ENCODE measurements at regions not wholly inside any gene's neighbourhood (a gene's known extent, or its start where the extent isn't known, plus 50 kb on each side); places are given as distances from the start of the nearest gene placed in this dataset.

DNA sequence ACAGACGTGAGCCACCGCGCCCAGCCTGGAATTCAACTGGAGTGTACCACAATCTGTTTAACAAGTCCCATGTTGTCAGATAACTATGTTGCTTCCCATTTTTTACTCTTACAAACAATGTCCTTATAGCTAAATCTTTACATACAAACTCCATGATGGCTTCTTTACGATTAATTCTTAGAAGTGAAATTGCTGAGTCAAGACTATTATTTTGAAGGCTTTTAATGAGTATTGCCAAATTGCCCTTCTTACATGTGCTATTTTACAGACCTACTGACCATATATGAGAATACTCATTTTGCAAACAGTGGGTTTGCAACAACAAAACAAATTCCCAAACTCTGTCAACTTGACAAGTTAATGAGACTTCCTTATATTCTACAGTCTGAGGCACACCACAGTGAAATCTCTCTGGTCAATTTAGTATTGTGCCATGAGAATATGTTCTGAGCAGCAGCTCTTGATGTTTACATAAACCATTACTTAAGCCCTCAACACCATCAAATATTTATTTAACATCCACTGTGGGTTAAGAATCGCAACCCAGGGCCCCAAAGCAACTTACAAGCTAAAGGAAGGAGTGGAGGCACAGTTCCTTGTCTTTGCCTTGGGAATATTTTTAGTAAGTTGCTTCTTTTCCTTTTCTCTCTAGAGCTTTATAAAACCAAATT lies 128.5 kb downstream of the SPRY1 start:
- intact Hi-C loops (cut with micrococcal nuclease), result no loop called here
- no peak for DNase-seq
- TF ChIP-seq, protein P1, sequence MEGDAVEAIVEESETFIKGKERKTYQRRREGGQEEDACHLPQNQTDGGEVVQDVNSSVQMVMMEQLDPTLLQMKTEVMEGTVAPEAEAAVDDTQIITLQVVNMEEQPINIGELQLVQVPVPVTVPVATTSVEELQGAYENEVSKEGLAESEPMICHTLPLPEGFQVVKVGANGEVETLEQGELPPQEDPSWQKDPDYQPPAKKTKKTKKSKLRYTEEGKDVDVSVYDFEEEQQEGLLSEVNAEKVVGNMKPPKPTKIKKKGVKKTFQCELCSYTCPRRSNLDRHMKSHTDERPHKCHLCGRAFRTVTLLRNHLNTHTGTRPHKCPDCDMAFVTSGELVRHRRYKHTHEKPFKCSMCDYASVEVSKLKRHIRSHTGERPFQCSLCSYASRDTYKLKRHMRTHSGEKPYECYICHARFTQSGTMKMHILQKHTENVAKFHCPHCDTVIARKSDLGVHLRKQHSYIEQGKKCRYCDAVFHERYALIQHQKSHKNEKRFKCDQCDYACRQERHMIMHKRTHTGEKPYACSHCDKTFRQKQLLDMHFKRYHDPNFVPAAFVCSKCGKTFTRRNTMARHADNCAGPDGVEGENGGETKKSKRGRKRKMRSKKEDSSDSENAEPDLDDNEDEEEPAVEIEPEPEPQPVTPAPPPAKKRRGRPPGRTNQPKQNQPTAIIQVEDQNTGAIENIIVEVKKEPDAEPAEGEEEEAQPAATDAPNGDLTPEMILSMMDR (IDR thresholded peaks at IDR 0.05; ENCODE audit: borderline replicate concordance), result no peak

DNA sequence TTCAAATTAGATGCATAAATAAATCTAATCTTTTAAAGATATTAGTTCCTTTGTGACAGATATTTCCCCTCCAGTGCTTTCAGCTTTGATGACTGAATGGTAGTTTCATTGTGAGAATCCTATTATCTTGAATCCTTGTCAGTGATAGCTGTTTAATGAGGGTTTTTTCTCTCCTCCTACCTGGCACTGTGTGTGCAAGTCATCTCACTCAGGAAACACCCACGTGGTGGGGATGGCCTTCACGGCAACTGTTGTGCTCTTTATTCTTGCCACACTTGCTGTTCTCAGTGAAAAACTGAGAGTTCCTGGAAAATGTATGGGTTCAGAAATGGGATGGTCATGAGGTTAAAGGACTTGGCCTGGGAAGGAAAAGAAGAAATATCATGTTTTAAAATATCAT lies 129.9 kb downstream of the SPRY1 start:
- no peak overlapping the region for H3K4me3 ChIP-seq
- TF ChIP-seq, protein P1 (IDR thresholded peaks at IDR 0.05; ENCODE audit: borderline replicate concordance), result no peak
- no peak for DNase-seq
- intact Hi-C loops (cut with micrococcal nuclease), result no loop called here
- H3K9me3 ChIP-seq (replicated peaks), result no peaks in the 10 kb centered on the region
- H3K27me3 ChIP-seq (ENCODE audit: low read depth), result no peaks in the 10 kb centered on the region
- H3K27ac ChIP-seq (replicated peaks), result no peak overlapping the region
- H3K4me1 ChIP-seq, result no peaks in the 10 kb centered on the region
- H3K36me3 ChIP-seq, result no peaks in the 10 kb centered on the region

More for the DNA sequence above, 128.5 kb downstream of the SPRY1 start:
- Histone ChIP-seq H3K4me1 (no peaks in the 10 kb centered on the region), H3K9me3 (replicated peaks) (no peaks in the 10 kb centered on the region), H3K27ac (replicated peaks) (no peak overlapping the region), H3K27me3 (ENCODE audit: low read depth) (no peaks in the 10 kb centered on the region), H3K36me3 (no peaks in the 10 kb centered on the region), H3K4me3 (no peak overlapping the region)

DNA sequence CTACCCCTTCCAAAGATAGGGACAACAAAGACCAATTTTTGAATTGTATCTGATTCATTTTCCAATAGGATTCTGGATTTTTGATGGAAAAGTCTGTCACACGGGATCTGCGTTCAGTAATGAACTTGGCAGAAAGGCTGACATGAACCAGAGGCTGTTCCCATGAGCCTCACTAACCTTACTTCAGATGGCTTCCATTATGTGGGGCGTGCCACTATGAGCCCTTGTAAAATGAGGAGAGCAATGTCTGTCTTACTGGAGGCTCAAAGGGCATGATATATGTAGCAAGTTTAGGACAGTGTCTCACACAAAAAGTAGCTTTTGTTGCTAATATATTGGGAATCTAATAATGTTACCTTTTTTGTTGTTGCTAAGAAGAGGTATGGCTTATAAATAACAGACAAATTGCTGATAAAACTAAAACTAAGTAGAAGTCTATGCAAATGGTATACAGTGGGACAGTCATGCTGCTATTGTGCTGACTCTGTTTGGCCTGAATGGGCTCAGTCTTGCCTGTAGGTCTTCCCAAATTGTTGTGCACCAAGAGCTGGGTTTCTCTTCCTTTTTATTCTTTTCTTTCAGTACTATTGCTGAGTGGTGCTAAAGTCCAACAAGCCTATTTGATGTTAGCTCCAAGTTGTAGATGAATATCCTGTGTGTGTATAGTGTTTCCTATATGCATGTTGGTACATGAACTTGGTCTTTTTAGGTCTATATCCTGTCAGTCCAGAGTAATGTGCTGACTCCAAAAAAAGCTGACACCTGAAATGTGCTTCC lies 132.1 kb downstream of the SPRY1 start:
- TF ChIP-seq, protein P1 (IDR thresholded peaks at IDR 0.05; ENCODE audit: borderline replicate concordance), result no peak
- Histone ChIP-seq H3K27ac (replicated peaks) (no peak overlapping the region), H3K27me3 (ENCODE audit: low read depth) (no peaks in the 10 kb centered on the region)

DNA sequence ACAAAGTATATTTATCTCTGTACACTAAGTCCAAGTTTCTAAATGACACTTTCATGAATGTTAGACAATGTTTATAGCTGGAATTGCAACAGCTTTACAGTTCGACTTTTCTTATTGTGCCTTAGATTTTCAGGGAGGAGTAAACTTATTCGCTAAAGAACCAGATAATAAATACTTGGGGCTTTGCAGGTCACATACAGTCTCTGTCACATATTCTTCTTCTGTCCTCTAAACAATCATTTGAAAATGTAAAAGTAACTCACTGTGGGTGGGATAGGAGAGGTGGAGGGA lies 132.6 kb downstream of the SPRY1 start:
- Histone ChIP-seq H3K36me3 (no peaks in the 10 kb centered on the region), H3K27ac (replicated peaks) (no peak overlapping the region), H3K9me3 (replicated peaks) (peaks cover 10% of the 10 kb centered on the region), H3K4me3 (no peak overlapping the region), H3K4me1 (no peaks in the 10 kb centered on the region), H3K27me3 (ENCODE audit: low read depth) (no peaks in the 10 kb centered on the region)
- no peak for DNase-seq
- intact Hi-C loops (cut with micrococcal nuclease), result no loop called here
- TF ChIP-seq, protein P1 (IDR thresholded peaks at IDR 0.05; ENCODE audit: borderline replicate concordance), result no peak

More for the DNA sequence above, 132.1 kb downstream of the SPRY1 start:
- H3K9me3 ChIP-seq (replicated peaks), result peaks cover 5% of the 10 kb centered on the region
- no peak overlapping the region for H3K4me3 ChIP-seq
- DNase-seq, result no peak
- intact Hi-C loops (cut with micrococcal nuclease), result no loop called here
- H3K36me3 ChIP-seq, result no peaks in the 10 kb centered on the region
- H3K4me1 ChIP-seq, result no peaks in the 10 kb centered on the region

DNA sequence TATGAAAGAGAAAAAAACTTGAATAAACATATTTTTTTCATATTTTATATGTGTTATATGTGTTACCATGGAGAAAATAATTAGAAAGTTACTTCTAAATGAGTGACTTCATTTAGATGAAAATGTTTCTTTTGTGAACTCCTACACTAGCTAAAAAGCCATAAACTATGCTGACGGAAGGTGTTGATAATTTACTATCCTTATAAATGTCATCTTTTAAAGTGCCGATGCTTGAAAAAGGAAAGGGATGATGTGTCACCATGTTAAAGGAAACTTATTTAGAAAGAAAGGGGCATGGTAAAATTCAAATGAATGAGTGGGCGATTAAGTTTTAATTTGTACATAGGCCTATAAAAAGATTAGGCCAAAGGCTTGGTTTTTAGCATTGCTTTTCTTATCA lies 133.8 kb downstream of the SPRY1 start:
- H3K27me3 ChIP-seq (ENCODE audit: low read depth), result no peaks in the 10 kb centered on the region
- TF ChIP-seq, protein P1 (IDR thresholded peaks at IDR 0.05; ENCODE audit: borderline replicate concordance), result no peak
- no peak overlapping the region for H3K27ac ChIP-seq (replicated peaks)
- H3K4me1 ChIP-seq, result no peaks in the 10 kb centered on the region
- DNase-seq, result no peak
- intact Hi-C loops (cut with micrococcal nuclease), result no loop called here
- peaks cover 13% of the 10 kb centered on the region for H3K9me3 ChIP-seq (replicated peaks)
- no peaks in the 10 kb centered on the region for H3K36me3 ChIP-seq
- H3K4me3 ChIP-seq, result no peak overlapping the region

All from left ventricle myocardium inferior (tissue), 1 donor.